Ectodermal cell (in vitro differentiated cells): ENCODE measurements at regions not wholly inside any gene's neighbourhood (a gene's known extent, or its start where the extent isn't known, plus 50 kb on each side); places are given as distances from the start of the nearest gene placed in this dataset.
"Not testable (repeated sequence)": the region's sequence is repeated elsewhere in the genome, so short reads cannot be mapped to it uniquely, and the experiment has no call there.

Experiments used
- H3K27ac ChIP-seq: 2 replicates; pipeline ENCODE4 v1.7.0; 2013; ENCODE audit warnings: mild to moderate bottlenecking, low read depth, low read length; ENCODE audit not compliant: insufficient read depth, poor library complexity, severe bottlenecking
- H3K27me3 ChIP-seq: 2 replicates; pipeline ENCODE4 v1.7.0; 2013; ENCODE audit warnings: mild to moderate bottlenecking, low read length; ENCODE audit not compliant: insufficient read depth, control insufficient read depth, poor library complexity, severe bottlenecking
- H3K36me3 ChIP-seq: one replicate; pipeline ENCODE4 v1.7.0; 2013; ENCODE audit warnings: low read length; ENCODE audit not compliant: control insufficient read depth, insufficient read depth
- H3K4me1 ChIP-seq: one replicate; pipeline ENCODE4 v1.7.0; 2013; ENCODE audit warnings: low read length; ENCODE audit not compliant: control insufficient read depth, insufficient read depth
- H3K4me3 ChIP-seq: 2 replicates; pipeline ENCODE4 v1.7.0; 2013; ENCODE audit warnings: low read depth, low read length, control low read depth; ENCODE audit not compliant: insufficient read depth
- H3K9me3 ChIP-seq: 2 replicates; pipeline ENCODE4 v1.7.0; 2013; ENCODE audit warnings: mild to moderate bottlenecking, low read length, moderate library complexity; ENCODE audit not compliant: control insufficient read depth
- WGBS, 2 experiments: methylation state at CpG; one replicate each; pipeline ENCODE4 v1.1.7; 2013; ENCODE audit warnings: missing lambda C conversion rate in 2 of 2; 5-methylcytosine and 5-hydroxymethylcytosine counted together

- Histone ChIP-seq H3K9me3 (no peaks in the 10 kb centered on the region), H3K27ac (no peak overlapping the region), H3K36me3 (no peaks in the 10 kb centered on the region), H3K4me3 (no peak overlapping the region), H3K4me1 (no peaks in the 10 kb centered on the region), H3K27me3 (no peaks in the 10 kb centered on the region)
- 88 to 89% methylated on average over 5 of the region's 5 CpGs for WGBS, 2 experiments
Measured at GRCh38 chr12:131408484-131408883, 302.4 kb upstream of the SFSWAP start.

- H3K9me3 ChIP-seq = no peaks in the 10 kb centered on the region
- no peaks in the 10 kb centered on the region for H3K27me3 ChIP-seq
- H3K4me3 ChIP-seq = no peak overlapping the region
- WGBS, 2 experiments = 42 to 67% methylated on average over 1 of the region's 1 CpG
- no peak overlapping the region for H3K27ac ChIP-seq
- no peaks in the 10 kb centered on the region for H3K4me1 ChIP-seq
- H3K36me3 ChIP-seq = no peaks in the 10 kb centered on the region
Measured at GRCh38 chr12:131409211-131409610, 301.7 kb upstream of the SFSWAP start.

- H3K27ac ChIP-seq, H3K4me1 ChIP-seq, H3K4me3 ChIP-seq, H3K27me3 ChIP-seq, H3K36me3 ChIP-seq, H3K9me3 ChIP-seq: not testable (repeated sequence)
- 91% methylated on average over 6 to 7 of the region's 7 CpGs for WGBS, 2 experiments
Measured at GRCh38 chr12:131411827-131412226, 299.1 kb upstream of the SFSWAP start.

GRCh38 chr12:131413006-131413405 lies 297.9 kb upstream of the SFSWAP start:
- WGBS, 2 experiments = 92 to 93% methylated on average over 8 of the region's 8 CpGs
- Histone ChIP-seq H3K36me3 (no peaks in the 10 kb centered on the region), H3K4me1 (no peaks in the 10 kb centered on the region), H3K27me3 (no peaks in the 10 kb centered on the region), H3K9me3 (no peaks in the 10 kb centered on the region), H3K4me3 (no peak overlapping the region), H3K27ac (no peak overlapping the region)

GRCh38 chr12:131413471-131413870 lies 297.4 kb upstream of the SFSWAP start:
- no peaks in the 10 kb centered on the region for H3K36me3 ChIP-seq
- H3K9me3 ChIP-seq = no peaks in the 10 kb centered on the region
- H3K27ac ChIP-seq = no peak overlapping the region
- no peaks in the 10 kb centered on the region for H3K27me3 ChIP-seq
- no peak overlapping the region for H3K4me3 ChIP-seq
- H3K4me1 ChIP-seq = no peaks in the 10 kb centered on the region
- WGBS, 2 experiments = 88 to 91% methylated on average over 12 of the region's 12 CpGs

- H3K27me3 ChIP-seq, H3K4me3 ChIP-seq, H3K27ac ChIP-seq, H3K9me3 ChIP-seq, H3K36me3 ChIP-seq, H3K4me1 ChIP-seq: not testable (repeated sequence)
- WGBS, 2 experiments = 87 to 95% methylated on average over 5 to 6 of the region's 20 CpGs
Measured at GRCh38 chr12:131414155-131414922, 296.6 kb upstream of the SFSWAP start.

GRCh38 chr12:131415781-131416180 lies 295.1 kb upstream of the SFSWAP start:
- Histone ChIP-seq H3K4me1 (no peaks in the 10 kb centered on the region), H3K9me3 (no peaks in the 10 kb centered on the region), H3K36me3 (no peaks in the 10 kb centered on the region), H3K27me3 (no peaks in the 10 kb centered on the region), H3K4me3 (no peak overlapping the region), H3K27ac (no peak overlapping the region)
- WGBS, 2 experiments = 93 to 96% methylated on average over 4 of the region's 4 CpGs

- WGBS, 2 experiments = 94 to 95% methylated on average over 8 of the region's 8 CpGs
- Histone ChIP-seq H3K36me3 (no peaks in the 10 kb centered on the region), H3K27ac (no peak overlapping the region), H3K27me3 (no peaks in the 10 kb centered on the region), H3K9me3 (no peaks in the 10 kb centered on the region), H3K4me3 (no peak overlapping the region), H3K4me1 (no peaks in the 10 kb centered on the region)
Measured at GRCh38 chr12:131418121-131418520, 292.8 kb upstream of the SFSWAP start.

GRCh38 chr12:131418884-131419283 lies 292.0 kb upstream of the SFSWAP start:
- H3K9me3 ChIP-seq = no peaks in the 10 kb centered on the region
- no peak overlapping the region for H3K27ac ChIP-seq
- WGBS, 2 experiments = 89 to 94% methylated on average over 2 of the region's 2 CpGs
- H3K4me1 ChIP-seq = no peaks in the 10 kb centered on the region
- no peak overlapping the region for H3K4me3 ChIP-seq
- H3K27me3 ChIP-seq = no peaks in the 10 kb centered on the region
- no peaks in the 10 kb centered on the region for H3K36me3 ChIP-seq

GRCh38 chr12:131420867-131421447 lies 289.9 kb upstream of the SFSWAP start:
- Histone ChIP-seq H3K9me3 (no peaks in the 10 kb centered on the region), H3K36me3 (no peaks in the 10 kb centered on the region), H3K27ac (no peak overlapping the region), H3K4me3 (no peak overlapping the region), H3K4me1 (no peaks in the 10 kb centered on the region), H3K27me3 (no peaks in the 10 kb centered on the region)
- 89% methylated on average over 13 of the region's 13 CpGs for WGBS, 2 experiments
